K562 (cell line): ENCODE measurements at regions not wholly inside any gene's neighbourhood (a gene's known extent, or its start where the extent isn't known, plus 50 kb on each side); places are given as distances from the start of the nearest gene placed in this dataset.

Experiments used
- E2F5 ChIP-seq: sonication (generic); formaldehyde crosslinking; IDR thresholded peaks from 2 replicates; pipeline ENCODE4 v1.8.0; 2022; ENCODE audit warnings: mild to moderate bottlenecking, missing genetic modification reagents
- MAX ChIP-seq: sonication (generic); formaldehyde crosslinking; IDR thresholded peaks from 2 replicates; pipeline ENCODE4 v1.9.0; 2022; ENCODE audit warnings: mild to moderate bottlenecking, missing genetic modification reagents
- PCBP2 ChIP-seq: fragments of 200-400 bp; formaldehyde crosslinking; IDR thresholded peaks from 2 replicates; pipeline ENCODE4 v1.6.1; 2018; ENCODE audit warnings: low read length, low read depth, mild to moderate bottlenecking, moderate library complexity; ENCODE audit not compliant: poor library complexity, severe bottlenecking
- USF2 ChIP-seq: sonication (generic); formaldehyde crosslinking; IDR thresholded peaks from 2 replicates; pipeline ENCODE4 v1.5.0; 2020; ENCODE audit warnings: missing genetic modification reagents

- TF ChIP-seq PCBP2 (no peak), MAX (CRISPR knock-in tag) (no peak), USF2 (CRISPR knock-in tag) (no peak), E2F5 (CRISPR knock-in tag) (no peak)
Measured at GRCh38 chr14:98792171-98792570, 479.8 kb downstream of the BCL11B start.
